Fibroblast of skin of scalp (primary cell): ENCODE measurements at regions not wholly inside any gene's neighbourhood (a gene's known extent, or its start where the extent isn't known, plus 50 kb on each side); places are given as distances from the start of the nearest gene placed in this dataset.
"Not testable (repeated sequence)": the region's sequence is repeated elsewhere in the genome, so short reads cannot be mapped to it uniquely, and the experiment has no call there.

Experiments used
- DNase-seq: peaks from one replicate; pipeline ENCODE4 v3.0.0-alpha.2; 2013

GRCh38 chr20:6660441-6660840 is 107.0 kb upstream of the BMP2 start:
- DNase-seq = no peak

GRCh38 chr20:6658909-6659308 is 108.6 kb upstream of the BMP2 start:
- not testable (repeated sequence) for DNase-seq

DNA sequence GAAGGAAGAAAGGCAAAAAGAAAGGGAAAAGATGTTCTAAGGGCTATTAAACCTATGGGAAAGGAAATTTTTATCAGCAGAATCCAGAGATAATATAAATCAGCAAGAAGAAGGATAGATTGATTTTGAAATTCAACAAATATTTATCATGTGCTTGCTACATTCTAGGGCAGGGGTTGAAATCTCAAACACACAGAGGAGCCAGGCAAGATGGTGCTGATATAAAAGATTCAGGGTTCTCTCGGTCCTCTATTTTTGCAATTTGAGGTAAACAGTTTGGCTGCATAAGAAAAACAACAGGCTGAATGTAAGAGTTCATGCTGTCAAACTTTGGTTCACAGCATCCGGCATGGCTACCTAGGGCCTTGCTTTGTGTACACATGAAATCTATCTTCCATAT is 109.6 kb upstream of the BMP2 start:
- DNase-seq = no peak

DNA sequence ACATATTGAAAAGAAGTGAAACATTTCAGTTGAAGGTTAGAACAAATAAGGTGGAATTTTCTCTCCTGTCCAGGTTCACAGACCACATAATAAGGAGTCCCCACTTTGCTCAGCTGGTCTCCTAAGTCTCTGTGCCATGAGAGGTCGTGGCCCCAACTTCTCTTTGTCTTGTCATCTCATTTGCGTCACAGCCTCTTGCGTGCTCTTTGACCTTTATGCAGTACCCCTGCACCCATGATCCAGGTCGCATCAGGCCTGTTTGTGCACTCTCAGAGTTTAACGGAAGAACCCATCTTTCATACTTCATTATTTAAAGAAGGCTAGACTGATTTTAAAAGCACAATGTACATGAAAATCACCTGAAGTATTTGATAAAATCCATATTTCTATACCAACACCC is 110.4 kb upstream of the BMP2 start:
- DNase-seq = no peak

GRCh38 chr20:6654513-6655252 is 112.8 kb upstream of the BMP2 start:
- DNase-seq = no peak

GRCh38 chr20:6651561-6651960 is 115.9 kb upstream of the BMP2 start:
- DNase-seq = no peak

DNA sequence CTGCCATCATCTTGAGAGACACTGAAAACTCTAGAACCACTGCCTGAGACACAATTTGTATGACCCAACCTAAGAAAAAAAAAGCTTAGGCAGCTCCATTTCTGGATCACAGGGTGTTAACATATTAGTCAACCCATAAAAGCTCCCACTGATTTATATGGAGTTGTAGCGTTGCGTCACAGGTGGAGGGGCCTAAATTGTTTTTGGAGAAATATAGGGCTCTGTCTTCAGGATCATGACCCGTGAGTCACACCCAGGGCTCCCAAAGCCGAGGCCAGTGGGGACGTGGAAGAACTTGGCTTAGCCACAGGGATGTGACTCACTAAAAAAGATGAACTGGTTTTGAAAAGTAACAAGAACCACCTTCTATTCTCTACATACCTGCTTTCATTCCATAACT is 116.5 kb upstream of the BMP2 start:
- no peak for DNase-seq

GRCh38 chr20:6646021-6646636 is 121.4 kb upstream of the BMP2 start:
- no peak for DNase-seq

GRCh38 chr20:6644813-6645628 is 122.5 kb upstream of the BMP2 start:
- DNase-seq = no peak

- no peak for DNase-seq
Observed at GRCh38 chr20:6641012-6641411, 126.5 kb upstream of the BMP2 start.

DNA sequence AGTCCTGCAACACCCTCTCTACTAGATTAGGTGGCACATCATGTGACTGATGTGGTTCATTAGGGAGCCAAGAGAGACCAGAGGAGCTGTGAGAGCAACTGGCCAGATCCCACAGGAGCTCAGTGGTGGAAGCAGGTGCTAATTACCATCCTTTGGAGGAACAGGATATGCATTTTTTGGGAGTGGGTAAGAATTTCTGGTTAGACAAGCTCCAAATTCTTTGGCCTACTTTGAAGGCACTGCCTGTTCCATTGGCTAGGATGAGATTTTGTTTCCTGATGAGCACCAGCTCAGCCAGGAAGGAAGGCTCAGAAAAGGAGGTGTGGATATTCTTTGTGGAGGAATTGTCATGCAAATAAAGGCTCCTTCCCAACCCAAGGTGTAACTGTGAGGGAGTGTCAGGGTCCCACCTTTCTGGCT is 130.3 kb upstream of the BMP2 start:
- DNase-seq = no peak

- DNase-seq = peak; percentile 63
Observed at GRCh38 chr20:6636209-6637159, 131.0 kb upstream of the BMP2 start.

DNA sequence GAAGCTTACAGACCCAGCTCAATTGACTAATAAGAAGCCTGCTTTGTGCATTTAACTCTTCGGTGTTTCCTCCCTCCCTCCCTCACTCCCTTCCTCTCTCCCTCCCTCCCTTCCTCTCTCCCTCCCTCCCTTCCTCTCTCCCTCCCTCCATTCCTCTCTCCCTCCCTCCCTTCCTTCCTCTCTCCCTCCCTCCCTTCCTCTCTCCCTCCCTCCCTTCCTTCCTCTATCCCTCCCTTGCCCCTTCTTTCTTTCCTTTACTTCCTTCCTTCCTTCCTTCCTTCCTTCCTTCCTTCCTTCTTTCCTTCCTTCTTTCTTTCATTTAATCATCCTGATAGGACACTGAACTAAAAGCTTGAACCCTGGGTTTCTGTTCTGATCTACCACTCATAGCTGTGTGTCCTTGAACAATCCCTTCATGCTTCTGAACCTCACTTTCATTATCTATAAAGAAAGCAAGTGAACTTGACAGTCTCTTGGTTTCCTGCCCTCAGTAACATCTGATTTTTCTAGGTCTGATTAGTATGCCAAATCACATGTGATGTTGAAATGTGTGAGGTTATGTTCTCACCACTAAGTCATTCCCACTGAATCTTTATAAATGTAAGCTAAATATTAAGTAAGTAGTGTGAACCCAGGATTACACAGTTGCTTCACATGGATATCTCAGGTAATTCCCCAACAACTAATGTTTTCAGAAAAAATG is 132.3 kb upstream of the BMP2 start:
- DNase-seq = no peak

DNA sequence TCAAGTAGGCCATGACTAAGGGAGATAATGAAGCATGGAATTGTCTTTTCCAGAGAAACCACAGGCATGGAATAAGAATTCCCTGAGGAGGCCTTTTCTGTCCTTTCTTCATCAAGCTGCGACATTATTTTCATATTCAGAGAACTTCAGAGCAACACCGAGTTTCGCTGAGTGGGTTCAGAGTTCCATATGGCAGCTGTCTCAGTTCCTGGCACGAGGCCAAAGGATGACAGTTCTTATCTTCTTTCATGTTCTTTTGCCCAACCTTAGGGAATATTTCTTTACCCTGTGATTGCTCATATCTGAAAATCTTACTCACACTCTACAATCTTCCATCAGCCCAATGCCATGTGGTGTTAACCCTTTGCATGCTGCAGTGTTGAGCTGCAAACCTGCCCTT is 135.3 kb upstream of the BMP2 start:
- peak; percentile 62 for DNase-seq

DNA sequence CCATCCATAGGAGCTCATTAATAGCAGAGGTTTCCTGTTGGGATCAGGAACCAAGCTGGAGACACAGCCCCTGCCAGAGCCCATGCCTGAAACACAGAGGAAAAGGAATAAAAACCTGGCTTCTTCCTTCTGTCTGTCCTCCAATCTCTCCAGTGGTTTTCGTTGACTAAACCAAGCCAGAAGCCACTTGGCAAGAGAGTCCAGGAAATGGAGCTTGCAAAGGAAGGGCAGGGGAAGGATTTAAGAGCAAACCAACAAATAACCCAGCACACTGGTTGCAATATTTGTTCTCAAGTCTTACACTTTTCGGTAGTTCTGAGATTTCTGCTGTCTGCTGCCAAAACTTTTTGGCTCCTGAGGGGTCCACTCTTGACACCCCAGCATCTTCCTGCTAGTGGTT is 137.0 kb upstream of the BMP2 start:
- DNase-seq = no peak

DNA sequence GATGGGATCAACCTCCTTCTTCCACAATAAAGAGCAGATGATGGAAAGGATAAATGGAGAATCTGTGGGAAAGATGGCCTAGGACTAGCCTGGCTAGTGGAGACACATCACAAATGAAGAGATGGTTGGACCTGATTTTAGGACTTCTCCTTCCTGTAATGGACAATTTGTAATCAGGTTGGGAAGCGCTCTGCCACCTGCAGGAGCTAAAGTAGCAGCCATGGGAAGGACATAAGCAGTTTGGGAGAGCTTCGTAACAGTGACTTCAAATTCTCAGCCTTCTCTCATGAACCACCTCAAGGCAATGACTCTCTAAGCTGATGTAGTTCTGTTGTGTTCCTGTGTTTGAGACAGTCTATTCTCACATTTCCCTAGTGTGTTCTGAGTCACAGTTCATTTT is 137.9 kb upstream of the BMP2 start:
- DNase-seq = no peak

GRCh38 chr20:6626805-6627204 is 140.7 kb upstream of the BMP2 start:
- DNase-seq = no peak

DNA sequence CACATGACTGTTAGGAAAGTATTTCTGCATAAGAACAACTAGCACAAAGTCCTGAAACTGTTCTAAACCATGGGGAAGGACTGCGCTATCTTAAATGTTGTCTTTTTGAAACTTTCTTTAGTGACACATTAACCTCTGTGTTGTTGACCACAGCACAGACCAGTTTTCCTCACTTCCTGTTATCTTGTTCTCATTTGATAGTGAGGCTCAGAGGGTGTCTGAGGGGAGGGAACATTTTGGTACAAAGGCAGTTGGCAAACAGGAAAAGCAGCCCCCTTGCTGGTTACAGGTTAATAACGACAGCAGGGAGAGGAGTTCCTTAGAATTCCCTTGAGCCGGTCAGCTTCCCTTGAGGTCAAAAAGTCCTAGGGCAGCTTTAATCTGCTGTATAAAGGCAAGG is 143.5 kb upstream of the BMP2 start:
- no peak for DNase-seq

- no peak for DNase-seq
Observed at GRCh38 chr20:6622041-6622440, 145.4 kb upstream of the BMP2 start.

DNA sequence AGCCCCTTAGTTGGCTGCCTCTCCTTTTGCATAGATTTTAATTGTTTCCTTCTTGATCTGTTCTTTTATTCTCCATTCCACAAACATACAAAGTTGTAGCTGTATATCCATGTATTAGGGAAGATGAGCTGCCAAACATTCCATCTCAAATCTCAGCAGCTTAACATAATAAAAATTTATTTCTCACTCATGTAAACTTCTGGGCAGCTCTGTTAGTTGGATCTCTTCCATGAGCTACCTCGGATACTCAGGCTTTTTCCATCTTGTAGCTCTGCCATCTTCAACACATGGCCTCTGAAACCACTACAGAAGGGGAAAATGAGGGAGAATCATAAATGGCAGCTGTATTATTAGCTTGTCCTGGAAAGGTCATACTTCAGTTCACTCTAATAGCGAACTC is 149.4 kb upstream of the BMP2 start:
- no peak for DNase-seq

GRCh38 chr20:6616421-6616820 is 151.1 kb upstream of the BMP2 start:
- no peak for DNase-seq

GRCh38 chr20:6614836-6615235 is 152.7 kb upstream of the BMP2 start:
- no peak for DNase-seq
